Hepatic stellate cell (primary cell): ENCODE measurements at regions not wholly inside any gene's neighbourhood (a gene's known extent, or its start where the extent isn't known, plus 50 kb on each side); places are given as distances from the start of the nearest gene placed in this dataset.

Experiments
- DNase-seq: peaks from one replicate; pipeline ENCODE4 v3.0.0; 2011; ENCODE audit warnings: low spot score

- no peak for DNase-seq
Measured at GRCh38 chr3:128569756-128570155, 76.8 kb upstream of the GATA2 start.

GRCh38 chr3:128568602-128569490 is 75.8 kb upstream of the GATA2 start:
- DNase-seq: no peak

- no peak for DNase-seq
Measured at GRCh38 chr3:128567705-128568356, 74.8 kb upstream of the GATA2 start.

GRCh38 chr3:128567141-128567540 is 74.1 kb upstream of the GATA2 start:
- DNase-seq: no peak

GRCh38 chr3:128563439-128563838 is 70.4 kb upstream of the GATA2 start:
- DNase-seq: peak; percentile 57

- no peak for DNase-seq
Measured at GRCh38 chr3:128561504-128561903, 68.5 kb upstream of the GATA2 start.

GRCh38 chr3:128560768-128561167 is 67.8 kb upstream of the GATA2 start:
- no peak for DNase-seq

- DNase-seq: no peak
Measured at GRCh38 chr3:128559486-128560225, 66.7 kb upstream of the GATA2 start.

GRCh38 chr3:128557531-128558280 is 64.7 kb upstream of the GATA2 start:
- no peak for DNase-seq

GRCh38 chr3:128556907-128557306 is 63.9 kb upstream of the GATA2 start:
- no peak for DNase-seq

- DNase-seq: no peak
Measured at GRCh38 chr3:128556384-128556783, 63.4 kb upstream of the GATA2 start.

- no peak for DNase-seq
Measured at GRCh38 chr3:128555841-128556240, 62.8 kb upstream of the GATA2 start.

- DNase-seq: no peak
Measured at GRCh38 chr3:128555098-128555825, 62.3 kb upstream of the GATA2 start.

GRCh38 chr3:128554465-128555097 is 61.6 kb upstream of the GATA2 start:
- no peak for DNase-seq

- DNase-seq: peak; percentile 48
Measured at GRCh38 chr3:128554100-128554464, 61.1 kb upstream of the GATA2 start.

GRCh38 chr3:128553560-128553959 is 60.6 kb upstream of the GATA2 start:
- no peak for DNase-seq

- no peak for DNase-seq
Measured at GRCh38 chr3:128551867-128552266, 58.9 kb upstream of the GATA2 start.

GRCh38 chr3:128551451-128551850 is 58.5 kb upstream of the GATA2 start:
- DNase-seq: no peak

GRCh38 chr3:128550471-128551126 is 57.6 kb upstream of the GATA2 start:
- no peak for DNase-seq

GRCh38 chr3:128550113-128550440 is 57.1 kb upstream of the GATA2 start:
- no peak for DNase-seq
